SU-DHL-6 (cell line): ENCODE measurements at regions not wholly inside any gene's neighbourhood (a gene's known extent, or its start where the extent isn't known, plus 50 kb on each side); places are given as distances from the start of the nearest gene placed in this dataset.

Experiments used
- H2AFZ ChIP-seq: fragments of 200-600 bp; sonication (generic); 2 replicates; pipeline ENCODE4 v1.6.1; 2014; ENCODE audit warnings: low read depth, mild to moderate bottlenecking, moderate library complexity, mixed read lengths, antibody characterized with exemption, low read length; ENCODE audit not compliant: severe bottlenecking
- H3F3A ChIP-seq: fragments of 200-600 bp; shearing (Covaris generic); 2 replicates; pipeline ENCODE4 v1.6.0; 2016; ENCODE audit warnings: antibody characterized with exemption, mild to moderate bottlenecking; ENCODE audit not compliant: insufficient read depth
- H3K27ac ChIP-seq: fragments of 200-600 bp; sonication (generic); 2 replicates; pipeline ENCODE4 v1.5.1; 2016; ENCODE audit warnings: low read depth, mild to moderate bottlenecking, low read length, moderate library complexity, mixed read lengths
- H3K27me3 ChIP-seq: fragments of 200-600 bp; sonication (generic), shearing (Covaris generic); 2 replicates; pipeline ENCODE4 v1.6.0; 2014; ENCODE audit warnings: mild to moderate bottlenecking, low read length
- H3K36me3 ChIP-seq: fragments of 200-600 bp; sonication (generic); 2 replicates; pipeline ENCODE4 v1.6.1; 2014; ENCODE audit warnings: mild to moderate bottlenecking, low read length, mixed read lengths
- H3K4me2 ChIP-seq: fragments of 300-600, 200-600 bp; shearing (Covaris generic), sonication (generic); 2 replicates; pipeline ENCODE4 v1.6.0; 2014; ENCODE audit warnings: low read length, low read depth, mild to moderate bottlenecking; ENCODE audit not compliant: poor library complexity, severe bottlenecking
- H3K4me3 ChIP-seq: fragments of 200-600 bp; sonication (generic); 2 replicates; pipeline ENCODE4 v1.5.1; 2014; ENCODE audit warnings: antibody characterized with exemption, low read length, mild to moderate bottlenecking, mixed read lengths; ENCODE audit not compliant: insufficient read depth, poor library complexity, severe bottlenecking
- H3K79me2 ChIP-seq: fragments of 200-600 bp; sonication (generic); 2 replicates; pipeline ENCODE4 v1.6.1; 2014; ENCODE audit warnings: mild to moderate bottlenecking, low read length, moderate library complexity; ENCODE audit not compliant: insufficient read depth
- H3K9ac ChIP-seq: fragments of 200-600 bp; sonication (generic); 2 replicates; pipeline ENCODE4 v1.7.0; 2014; ENCODE audit warnings: mild to moderate bottlenecking, low read length
- H3K9me2 ChIP-seq: fragments of 200-600 bp; sonication (generic); replicated peaks from 2 replicates; pipeline ENCODE4 v1.6.1; 2014; ENCODE audit warnings: low read length; ENCODE audit not compliant: insufficient read depth
- H3K9me3 ChIP-seq: fragments of 200-600 bp; sonication (generic); 2 replicates; pipeline ENCODE4 v1.6.1; 2014; ENCODE audit warnings: low read length, mixed read lengths; ENCODE audit not compliant: insufficient read depth
- H4K20me1 ChIP-seq: fragments of 200-600 bp; sonication (generic); 2 replicates; pipeline ENCODE4 v1.6.1; 2014; ENCODE audit warnings: low read depth, mild to moderate bottlenecking, antibody characterized with exemption, low read length, moderate library complexity, mixed read lengths
- EZH2phosphoT487 ChIP-seq: fragments of 200-600 bp; sonication (generic), shearing (Covaris generic); conservative IDR thresholded peaks from 2 replicates; pipeline ENCODE4 v1.6.1; 2018; ENCODE audit warnings: mild to moderate bottlenecking, antibody characterized with exemption, low read length, moderate library complexity, mixed read lengths
- TF ChIP-seq, protein P1 (sequence below): fragments of 200-600 bp; sonication (generic); IDR thresholded peaks from one replicate; pipeline ENCODE4 v1.5.1; 2017; ENCODE audit warnings: antibody characterized with exemption, mild to moderate bottlenecking, low read length, moderate library complexity; ENCODE audit not compliant: insufficient read depth, poor library complexity, severe bottlenecking

- H3K27me3 ChIP-seq, result no peaks in the 10 kb centered on the region
- no peaks in the 10 kb centered on the region for H3F3A ChIP-seq
- no peaks in the 10 kb centered on the region for H3K9me2 ChIP-seq
- H3K9me3 ChIP-seq, result no peaks in the 10 kb centered on the region
- no peak overlapping the region for H3K4me2 ChIP-seq
- TF ChIP-seq EZH2phosphoT487, result no peak
- TF ChIP-seq, protein P1, sequence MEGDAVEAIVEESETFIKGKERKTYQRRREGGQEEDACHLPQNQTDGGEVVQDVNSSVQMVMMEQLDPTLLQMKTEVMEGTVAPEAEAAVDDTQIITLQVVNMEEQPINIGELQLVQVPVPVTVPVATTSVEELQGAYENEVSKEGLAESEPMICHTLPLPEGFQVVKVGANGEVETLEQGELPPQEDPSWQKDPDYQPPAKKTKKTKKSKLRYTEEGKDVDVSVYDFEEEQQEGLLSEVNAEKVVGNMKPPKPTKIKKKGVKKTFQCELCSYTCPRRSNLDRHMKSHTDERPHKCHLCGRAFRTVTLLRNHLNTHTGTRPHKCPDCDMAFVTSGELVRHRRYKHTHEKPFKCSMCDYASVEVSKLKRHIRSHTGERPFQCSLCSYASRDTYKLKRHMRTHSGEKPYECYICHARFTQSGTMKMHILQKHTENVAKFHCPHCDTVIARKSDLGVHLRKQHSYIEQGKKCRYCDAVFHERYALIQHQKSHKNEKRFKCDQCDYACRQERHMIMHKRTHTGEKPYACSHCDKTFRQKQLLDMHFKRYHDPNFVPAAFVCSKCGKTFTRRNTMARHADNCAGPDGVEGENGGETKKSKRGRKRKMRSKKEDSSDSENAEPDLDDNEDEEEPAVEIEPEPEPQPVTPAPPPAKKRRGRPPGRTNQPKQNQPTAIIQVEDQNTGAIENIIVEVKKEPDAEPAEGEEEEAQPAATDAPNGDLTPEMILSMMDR, result no peak
- no peak overlapping the region for H2AFZ ChIP-seq
- H3K27ac ChIP-seq, result no peak overlapping the region
- H3K4me3 ChIP-seq, result no peak overlapping the region
- H3K36me3 ChIP-seq, result no peaks in the 10 kb centered on the region
- no peaks in the 10 kb centered on the region for H4K20me1 ChIP-seq
- no peak overlapping the region for H3K9ac ChIP-seq
- no peaks in the 10 kb centered on the region for H3K79me2 ChIP-seq
These were observed 98.1 kb upstream of the DOCK1 start for GRCh38 chr10:126806991-126807702.

GRCh38 chr10:126808103-126808502, 97.1 kb upstream of the DOCK1 start:
- Histone ChIP-seq H3K27ac (no peak overlapping the region), H3K9me3 (no peaks in the 10 kb centered on the region), H3K9ac (no peak overlapping the region), H3K4me3 (no peak overlapping the region), H3F3A (no peaks in the 10 kb centered on the region), H3K9me2 (no peaks in the 10 kb centered on the region), H3K27me3 (no peaks in the 10 kb centered on the region), H3K79me2 (no peaks in the 10 kb centered on the region), H2AFZ (no peak overlapping the region), H3K36me3 (no peaks in the 10 kb centered on the region), H4K20me1 (no peaks in the 10 kb centered on the region), H3K4me2 (no peak overlapping the region)
- TF ChIP-seq EZH2phosphoT487, result no peak
- TF ChIP-seq, protein P1, result no peak

- TF ChIP-seq EZH2phosphoT487, result no peak
- TF ChIP-seq, protein P1, result no peak
- Histone ChIP-seq H3K4me3 (no peak overlapping the region), H3K4me2 (no peak overlapping the region), H3K9ac (no peak overlapping the region), H4K20me1 (no peaks in the 10 kb centered on the region), H3K27me3 (no peaks in the 10 kb centered on the region), H3K9me2 (no peaks in the 10 kb centered on the region), H2AFZ (no peak overlapping the region), H3F3A (no peaks in the 10 kb centered on the region), H3K27ac (no peak overlapping the region), H3K79me2 (no peaks in the 10 kb centered on the region), H3K9me3 (no peaks in the 10 kb centered on the region), H3K36me3 (no peaks in the 10 kb centered on the region)
These were observed 91.8 kb upstream of the DOCK1 start for GRCh38 chr10:126813432-126813831.

GRCh38 chr10:126833542-126833941, 71.7 kb upstream of the DOCK1 start:
- no peaks in the 10 kb centered on the region for H3K9me3 ChIP-seq
- no peak for TF ChIP-seq EZH2phosphoT487
- H3K9ac ChIP-seq, result no peak overlapping the region
- H3K9me2 ChIP-seq, result no peaks in the 10 kb centered on the region
- H3K4me2 ChIP-seq, result no peak overlapping the region
- no peaks in the 10 kb centered on the region for H3K79me2 ChIP-seq
- no peaks in the 10 kb centered on the region for H3K36me3 ChIP-seq
- H4K20me1 ChIP-seq, result no peaks in the 10 kb centered on the region
- H2AFZ ChIP-seq, result no peak overlapping the region
- no peak overlapping the region for H3K27ac ChIP-seq
- no peak overlapping the region for H3K4me3 ChIP-seq
- no peaks in the 10 kb centered on the region for H3K27me3 ChIP-seq
- H3F3A ChIP-seq, result no peaks in the 10 kb centered on the region
